ENCODE measurements at regions not wholly inside any gene's neighbourhood (a gene's known extent, or its start where the extent isn't known, plus 50 kb on each side); places are given as distances from the start of the nearest gene placed in this dataset.
"Not testable (repeated sequence)": the region's sequence is repeated elsewhere in the genome, so short reads cannot be mapped to it uniquely, and the experiment has no call there.

GRCh38 chr18:73681398-73681797 is 466.2 kb downstream of the FBXO15 start:
- H3K27me3 Mint-ChIP-seq (ENCODE audit: low read depth) = no peaks in the 10 kb centered on the region
- H3K27ac Mint-ChIP-seq (ENCODE audit: unreplicated experiment) = no peak overlapping the region
- H3K9me3 Mint-ChIP-seq (ENCODE audit: low read depth) = no peaks in the 10 kb centered on the region
- no peak for DNase-seq (ENCODE audit: low spot score)
- H3K4me3 Mint-ChIP-seq (ENCODE audit: unreplicated experiment) = no peak overlapping the region
- TF ChIP-seq CTCF (IDR thresholded peaks at IDR 0.05) = no peak
- no peaks in the 10 kb centered on the region for H3K36me3 Mint-ChIP-seq (ENCODE audit: low read depth)
- H3K4me1 Mint-ChIP-seq (ENCODE audit: low read depth) = no peaks in the 10 kb centered on the region

- no peak overlapping the region for H3K4me3 Mint-ChIP-seq (ENCODE audit: unreplicated experiment)
- no peak for TF ChIP-seq CTCF (IDR thresholded peaks at IDR 0.05)
- no peaks in the 10 kb centered on the region for H3K9me3 Mint-ChIP-seq (ENCODE audit: low read depth)
- no peak for DNase-seq (ENCODE audit: low spot score)
- H3K27me3 Mint-ChIP-seq (ENCODE audit: low read depth) = no peaks in the 10 kb centered on the region
- no peak overlapping the region for H3K27ac Mint-ChIP-seq (ENCODE audit: unreplicated experiment)
- no peaks in the 10 kb centered on the region for H3K36me3 Mint-ChIP-seq (ENCODE audit: low read depth)
- H3K4me1 Mint-ChIP-seq (ENCODE audit: low read depth) = no peaks in the 10 kb centered on the region
These were observed 467.5 kb downstream of the FBXO15 start for GRCh38 chr18:73679941-73680712.

GRCh38 chr18:73677450-73677849 is 470.2 kb downstream of the FBXO15 start:
- Mint-ChIP-seq H3K9me3 (ENCODE audit: low read depth) (no peaks in the 10 kb centered on the region), H3K36me3 (ENCODE audit: low read depth) (no peaks in the 10 kb centered on the region), H3K4me1 (ENCODE audit: low read depth) (no peaks in the 10 kb centered on the region), H3K4me3 (ENCODE audit: unreplicated experiment) (no peak overlapping the region), H3K27me3 (ENCODE audit: low read depth) (peaks cover 2% of the 10 kb centered on the region), H3K27ac (ENCODE audit: unreplicated experiment) (no peak overlapping the region)
- DNase-seq (ENCODE audit: low spot score) = no peak
- no peak for TF ChIP-seq CTCF (IDR thresholded peaks at IDR 0.05)

GRCh38 chr18:73674125-73674865 is 473.3 kb downstream of the FBXO15 start:
- TF ChIP-seq CTCF (IDR thresholded peaks at IDR 0.05) = no peak
- no peak for DNase-seq (ENCODE audit: low spot score)
- Mint-ChIP-seq H3K9me3 (ENCODE audit: low read depth) (no peaks in the 10 kb centered on the region), H3K27ac (ENCODE audit: unreplicated experiment) (no peak overlapping the region), H3K4me3 (ENCODE audit: unreplicated experiment) (no peak overlapping the region), H3K36me3 (ENCODE audit: low read depth) (no peaks in the 10 kb centered on the region), H3K4me1 (ENCODE audit: low read depth) (no peaks in the 10 kb centered on the region), H3K27me3 (ENCODE audit: low read depth) (peaks cover 2% of the 10 kb centered on the region)

GRCh38 chr18:73671480-73671879 is 476.2 kb downstream of the FBXO15 start:
- H3K27me3 Mint-ChIP-seq (ENCODE audit: low read depth) = not testable (repeated sequence)

More at GRCh38 chr18:73671480-73671879, 476.2 kb downstream of the FBXO15 start:
- not testable (repeated sequence) for DNase-seq (ENCODE audit: low spot score); H3K4me3 Mint-ChIP-seq (ENCODE audit: unreplicated experiment); H3K27ac Mint-ChIP-seq (ENCODE audit: unreplicated experiment); H3K9me3 Mint-ChIP-seq (ENCODE audit: low read depth); H3K4me1 Mint-ChIP-seq (ENCODE audit: low read depth); H3K36me3 Mint-ChIP-seq (ENCODE audit: low read depth)
